ENCODE measurements at regions not wholly inside any gene's neighbourhood (a gene's known extent, or its start where the extent isn't known, plus 50 kb on each side); places are given as distances from the start of the nearest gene placed in this dataset.

GRCh38 chr9:120136696-120137095 lies 443.3 kb downstream of the CDK5RAP2 start:
- CTCF ChIA-PET: no interaction called here
- H3K79me2 ChIP-seq (ENCODE audit: insufficient read depth, low read length): no peaks in the 10 kb centered on the region
- no peaks in the 10 kb centered on the region for H3K9me2 ChIP-seq (ENCODE audit: insufficient read depth)
- H3K4me1 ChIP-seq (ENCODE audit: control insufficient read depth in 1 of 2, insufficient read depth in 2 of 2, low read length in 2 of 2): no peaks in the 10 kb centered on the region
- no TSS peak for BruUV-seq (replicated peaks)
- H3K27me3 ChIP-seq (ENCODE audit: insufficient read depth, low read length): peaks cover 3% of the 10 kb centered on the region
- H4K20me1 ChIP-seq (ENCODE audit: insufficient read depth): no peaks in the 10 kb centered on the region
- H3K4me3 ChIP-seq (replicated peaks in 1 of 2; ENCODE audit: low read depth in 1 of 2, low read length in 2 of 2): no peak overlapping the region
- DNase-seq (ENCODE audit: low read depth, low spot score): no peak
- POLR2A ChIA-PET: no interaction called here
- RAD21 ChIA-PET (ENCODE audit: low non-redundant PET in 1 of 2, low total read pairs in 2 of 2, uncharacterized antibody in 2 of 2, unreplicated experiment in 2 of 2): no interaction called here
- TF ChIP-seq ZBTB33 (IDR thresholded peaks at IDR 0.05; ENCODE audit: extremely low read depth, insufficient replicate concordance, low read length) (no peak), JUND (IDR thresholded peaks at IDR 0.05) (no peak), EZH2 (IDR thresholded peaks at IDR 0.05) (no peak), SRF (IDR thresholded peaks at IDR 0.05; ENCODE audit: low read depth) (no peak), TCF7L2 (IDR thresholded peaks at IDR 0.05; ENCODE audit: borderline replicate concordance, extremely low read depth, insufficient read depth, insufficient read length) (no peak), MAX (IDR thresholded peaks at IDR 0.05) (no peak), ATF3 (IDR thresholded peaks at IDR 0.05) (no peak), SP1 (IDR thresholded peaks at IDR 0.05; ENCODE audit: low read depth) (no peak), POLR2A (IDR thresholded peaks at IDR 0.05; ENCODE audit: borderline replicate concordance, extremely low read depth, insufficient read depth, insufficient read length) (no peak), ELF1 (IDR thresholded peaks at IDR 0.05; ENCODE audit: borderline replicate concordance, low read depth) (no peak), POLR2AphosphoS5 (IDR thresholded peaks at IDR 0.05; ENCODE audit: low read depth, low read length) (no peak), REST (IDR thresholded peaks at IDR 0.05; ENCODE audit: low read depth) (no peak), EZH2phosphoT487 (IDR thresholded peaks at IDR 0.05; ENCODE audit: borderline replicate concordance) (no peak), EGR1 (IDR thresholded peaks at IDR 0.05; ENCODE audit: low read depth) (no peak), ZNF274 (IDR thresholded peaks at IDR 0.05; ENCODE audit: low read depth, low read length) (no peak)
- H3K9ac ChIP-seq (ENCODE audit: low read length): no peak overlapping the region
- no peaks in the 10 kb centered on the region for H3K36me3 ChIP-seq (ENCODE audit: control insufficient read depth in 1 of 2, insufficient read depth in 2 of 2, low read length in 2 of 2)
- ATAC-seq: no peak
- H3K9me3 ChIP-seq (ENCODE audit: control insufficient read depth in 1 of 2, insufficient read depth in 1 of 2, low read depth in 1 of 2, low read length in 2 of 2): no peaks in the 10 kb centered on the region
- intact Hi-C loops (cut with micrococcal nuclease): no loop called here
- no peak overlapping the region for H3K27ac ChIP-seq (ENCODE audit: low read depth, low read length)
- H2AFZ ChIP-seq (ENCODE audit: low read depth, low read length, poor library complexity, severe bottlenecking): no peak overlapping the region
- no peak overlapping the region for H3K4me2 ChIP-seq (ENCODE audit: low read length)

Measured in HCT116 (cell line).